Neutrophil (primary cell): ENCODE measurements at regions not wholly inside any gene's neighbourhood (a gene's known extent, or its start where the extent isn't known, plus 50 kb on each side); places are given as distances from the start of the nearest gene placed in this dataset.

Experiments
- H3K27ac ChIP-seq: fragments of 200-600 bp; sonication (generic); 2 replicates; pipeline ENCODE4 v1.5.1; 2016; ENCODE audit warnings: mild to moderate bottlenecking, moderate library complexity
- H3K27me3 ChIP-seq: fragments of 200-600 bp; sonication (generic); 2 replicates; pipeline ENCODE4 v1.6.0; 2016; ENCODE audit warnings: mild to moderate bottlenecking
- H3K36me3 ChIP-seq: fragments of 200-600 bp; sonication (generic); 2 replicates; pipeline ENCODE4 v1.5.1; 2017
- H3K4me1 ChIP-seq, 2 experiments: fragments of 200-600 bp in 1 of 2; sonication (generic) in 1 of 2; 1 replicate in 1 of 2; 2 replicates in 1 of 2; pipeline versions ENCODE4 v1.5.1 to v1.6.1; 2013 to 2016; ENCODE audit warnings: low read depth in 1 of 2, low read length in 1 of 2, mild to moderate bottlenecking in 1 of 2, moderate library complexity in 1 of 2; ENCODE audit not compliant: control insufficient read depth in 1 of 2, insufficient read depth in 1 of 2
- H3K4me3 ChIP-seq, 2 experiments: fragments of 200-600 bp in 1 of 2; sonication (generic) in 1 of 2; 1 replicate in 1 of 2; 2 replicates in 1 of 2; pipeline ENCODE4 v1.5.1; 2013 to 2016; ENCODE audit warnings: low read depth in 1 of 2, low read length in 1 of 2, mild to moderate bottlenecking in 1 of 2, moderate library complexity in 1 of 2
- H3K9me3 ChIP-seq: fragments of 200-600 bp; sonication (generic); 2 replicates; pipeline ENCODE4 v1.5.1; 2016
- TF ChIP-seq, protein P1 (sequence below): fragments of 200-600 bp; sonication (generic); IDR thresholded peaks from 2 replicates; pipeline ENCODE4 v1.5.1; 2016; ENCODE audit warnings: antibody characterized with exemption

DNA sequence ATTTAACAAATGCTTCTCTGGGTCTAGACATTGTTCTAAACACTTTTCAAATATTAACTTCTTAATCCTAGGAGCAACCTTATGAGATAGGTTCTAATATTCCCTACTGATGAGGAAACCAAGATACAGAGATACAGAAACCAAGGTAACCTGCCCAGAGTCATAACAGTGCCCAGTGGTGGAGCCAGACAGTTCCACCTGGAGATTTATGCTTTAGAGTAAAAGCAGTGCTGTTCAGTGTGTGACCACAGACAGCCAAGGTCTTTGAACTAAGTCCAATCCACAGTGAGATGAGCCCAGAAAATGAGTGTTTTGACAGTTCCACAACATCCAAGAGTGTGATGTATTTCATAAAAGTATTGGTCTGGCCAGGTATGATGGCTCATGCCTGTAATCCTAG lies 105.2 kb upstream of the UMPS start:
- TF ChIP-seq, protein P1, sequence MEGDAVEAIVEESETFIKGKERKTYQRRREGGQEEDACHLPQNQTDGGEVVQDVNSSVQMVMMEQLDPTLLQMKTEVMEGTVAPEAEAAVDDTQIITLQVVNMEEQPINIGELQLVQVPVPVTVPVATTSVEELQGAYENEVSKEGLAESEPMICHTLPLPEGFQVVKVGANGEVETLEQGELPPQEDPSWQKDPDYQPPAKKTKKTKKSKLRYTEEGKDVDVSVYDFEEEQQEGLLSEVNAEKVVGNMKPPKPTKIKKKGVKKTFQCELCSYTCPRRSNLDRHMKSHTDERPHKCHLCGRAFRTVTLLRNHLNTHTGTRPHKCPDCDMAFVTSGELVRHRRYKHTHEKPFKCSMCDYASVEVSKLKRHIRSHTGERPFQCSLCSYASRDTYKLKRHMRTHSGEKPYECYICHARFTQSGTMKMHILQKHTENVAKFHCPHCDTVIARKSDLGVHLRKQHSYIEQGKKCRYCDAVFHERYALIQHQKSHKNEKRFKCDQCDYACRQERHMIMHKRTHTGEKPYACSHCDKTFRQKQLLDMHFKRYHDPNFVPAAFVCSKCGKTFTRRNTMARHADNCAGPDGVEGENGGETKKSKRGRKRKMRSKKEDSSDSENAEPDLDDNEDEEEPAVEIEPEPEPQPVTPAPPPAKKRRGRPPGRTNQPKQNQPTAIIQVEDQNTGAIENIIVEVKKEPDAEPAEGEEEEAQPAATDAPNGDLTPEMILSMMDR = no peak
- Histone ChIP-seq H3K36me3 (no peaks in the 10 kb centered on the region), H3K4me3 (no peak overlapping the region), H3K27me3 (no peaks in the 10 kb centered on the region), H3K4me1 (no peaks in the 10 kb centered on the region), H3K27ac (no peak overlapping the region), H3K9me3 (no peaks in the 10 kb centered on the region)

DNA sequence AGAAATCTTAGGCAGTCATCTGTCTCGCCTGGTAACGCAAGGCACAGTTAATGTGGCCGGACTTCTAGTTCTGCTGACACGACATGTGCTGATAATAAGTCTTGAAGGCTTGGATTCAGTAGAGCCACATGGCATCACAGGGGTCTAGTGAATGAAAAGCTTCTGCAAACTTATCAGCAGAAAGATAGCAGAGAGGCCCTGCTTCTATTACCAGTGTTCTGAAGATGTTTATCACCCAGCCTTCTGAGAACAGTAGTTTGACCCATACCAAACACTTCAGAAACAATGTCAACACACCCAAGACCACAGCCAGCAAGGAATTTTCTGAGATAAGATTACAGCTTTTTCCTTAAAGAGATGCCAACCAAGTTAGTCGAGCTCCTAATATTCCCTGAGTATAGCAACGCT lies 102.7 kb upstream of the UMPS start:
- Histone ChIP-seq H3K4me1 (no peaks in the 10 kb centered on the region), H3K36me3 (no peaks in the 10 kb centered on the region), H3K9me3 (no peaks in the 10 kb centered on the region), H3K27ac (no peak overlapping the region), H3K4me3 (no peak overlapping the region), H3K27me3 (no peaks in the 10 kb centered on the region)
- TF ChIP-seq, protein P1 = no peak

DNA sequence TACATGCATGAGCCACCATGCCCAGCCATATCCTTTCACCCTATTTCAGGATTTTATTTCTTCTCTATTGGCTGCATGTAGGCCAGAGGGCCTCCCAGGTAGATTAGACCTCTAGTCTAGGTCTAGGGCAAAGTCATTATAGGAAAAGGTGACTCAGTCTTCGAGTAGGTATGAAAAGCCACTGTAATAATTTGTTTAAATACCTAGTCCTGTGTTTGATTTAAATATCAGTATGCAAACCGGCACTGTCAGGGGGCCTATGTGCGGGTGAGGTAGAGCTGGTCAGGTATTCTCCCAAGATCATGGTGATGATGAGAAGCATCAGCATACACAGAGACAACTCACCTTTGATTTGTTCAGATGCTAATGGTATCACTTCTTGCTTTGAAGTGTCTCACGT lies 101.4 kb upstream of the UMPS start:
- TF ChIP-seq, protein P1 = no peak
- Histone ChIP-seq H3K27me3 (no peaks in the 10 kb centered on the region), H3K36me3 (no peaks in the 10 kb centered on the region)

DNA sequence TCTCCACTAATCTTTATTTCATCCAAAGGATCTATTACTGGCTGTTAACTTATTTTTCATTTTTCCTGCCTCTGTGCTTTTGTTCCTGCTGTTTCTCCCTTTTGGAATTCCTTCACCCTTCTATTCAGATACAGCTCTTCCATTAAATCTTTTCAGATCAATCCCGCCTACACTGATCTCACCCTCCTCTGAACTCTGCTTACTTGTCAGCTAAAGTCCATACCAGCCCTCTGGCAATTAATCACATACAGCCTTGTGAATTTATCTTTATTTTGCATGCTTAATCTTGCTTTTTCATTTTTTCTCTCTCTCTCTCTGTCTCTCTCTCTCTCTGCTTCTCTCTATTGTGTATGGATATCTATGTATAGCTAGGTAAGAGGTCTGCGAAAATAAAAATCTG lies 100.8 kb upstream of the UMPS start:
- TF ChIP-seq, protein P1 = no peak
- H3K27ac ChIP-seq = no peak overlapping the region
- no peaks in the 10 kb centered on the region for H3K4me1 ChIP-seq
- no peaks in the 10 kb centered on the region for H3K36me3 ChIP-seq
- H3K4me3 ChIP-seq = no peak overlapping the region
- H3K27me3 ChIP-seq = no peaks in the 10 kb centered on the region
- H3K9me3 ChIP-seq = no peaks in the 10 kb centered on the region

More for the DNA sequence above, 101.4 kb upstream of the UMPS start:
- H3K27ac ChIP-seq = no peak overlapping the region
- H3K9me3 ChIP-seq = no peaks in the 10 kb centered on the region
- no peak overlapping the region for H3K4me3 ChIP-seq
- H3K4me1 ChIP-seq = no peaks in the 10 kb centered on the region

DNA sequence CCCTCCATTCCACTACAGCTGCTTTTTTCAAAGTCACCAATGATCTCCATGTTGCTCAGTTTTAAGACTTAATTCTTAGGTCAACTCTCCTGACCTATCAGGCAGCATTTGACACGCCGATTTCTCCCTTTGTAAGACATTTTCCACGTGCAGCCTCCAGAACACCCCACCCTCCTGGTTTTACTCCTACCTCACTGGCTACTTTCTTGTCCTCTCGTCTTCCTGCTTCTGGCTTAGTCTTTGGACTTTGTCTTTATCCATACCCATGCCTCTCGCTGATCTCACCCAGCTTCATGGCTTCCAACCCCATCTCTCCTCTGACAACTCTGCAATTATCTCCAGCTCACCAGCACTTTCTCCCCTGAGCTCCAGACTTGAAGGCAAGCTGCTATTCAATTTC lies 99.3 kb upstream of the UMPS start:
- Histone ChIP-seq H3K36me3 (no peaks in the 10 kb centered on the region), H3K4me1 (no peaks in the 10 kb centered on the region), H3K27me3 (no peaks in the 10 kb centered on the region), H3K9me3 (no peaks in the 10 kb centered on the region), H3K27ac (no peak overlapping the region), H3K4me3 (no peak overlapping the region)
- TF ChIP-seq, protein P1 = no peak

DNA sequence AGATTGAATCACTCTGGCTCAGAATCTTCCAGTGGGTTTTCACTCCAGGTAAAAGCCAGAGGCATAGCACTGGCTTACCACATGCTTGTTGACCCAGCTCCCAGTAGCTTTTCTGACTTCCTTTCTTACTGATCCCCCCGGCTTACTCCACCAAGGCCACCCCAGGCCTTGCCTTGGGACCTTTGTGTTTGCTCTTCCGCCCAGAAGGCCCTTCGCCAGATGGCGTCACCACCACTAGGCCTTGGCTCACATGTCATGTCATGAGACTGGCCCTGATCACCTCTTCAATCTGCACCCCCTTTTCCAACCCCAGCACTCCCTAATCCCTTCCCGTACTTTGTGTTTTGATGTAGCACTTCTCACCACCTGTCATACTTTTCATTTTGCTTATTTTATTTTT lies 98.5 kb upstream of the UMPS start:
- Histone ChIP-seq H3K4me1 (no peaks in the 10 kb centered on the region), H3K27ac (no peak overlapping the region), H3K27me3 (no peaks in the 10 kb centered on the region), H3K4me3 (no peak overlapping the region), H3K36me3 (no peaks in the 10 kb centered on the region), H3K9me3 (no peaks in the 10 kb centered on the region)
- TF ChIP-seq, protein P1 = no peak
